ENCODE measurements at regions not wholly inside any gene's neighbourhood (a gene's known extent, or its start where the extent isn't known, plus 50 kb on each side); places are given as distances from the start of the nearest gene placed in this dataset.

DNA sequence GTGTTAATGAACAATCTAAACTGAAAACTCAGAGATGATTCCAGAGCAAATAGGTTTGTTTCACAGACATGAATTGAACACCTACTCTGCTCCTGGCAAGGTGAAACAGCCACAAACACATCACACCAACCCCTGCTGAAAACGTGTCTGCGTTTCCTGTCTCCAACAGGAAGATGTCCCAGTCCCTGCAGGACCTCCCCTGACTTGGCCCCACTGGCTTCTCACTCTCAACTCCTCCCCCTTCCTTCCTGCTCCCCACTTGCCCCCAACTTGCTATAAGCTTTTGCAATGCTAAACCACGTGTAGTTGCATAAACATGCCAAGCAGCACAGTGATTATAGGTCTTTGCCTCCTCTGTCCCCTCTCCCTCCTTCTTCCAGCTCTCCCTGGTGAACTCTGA, 567.6 kb downstream of the BCL11B start:
- TF ChIP-seq, protein P1, sequence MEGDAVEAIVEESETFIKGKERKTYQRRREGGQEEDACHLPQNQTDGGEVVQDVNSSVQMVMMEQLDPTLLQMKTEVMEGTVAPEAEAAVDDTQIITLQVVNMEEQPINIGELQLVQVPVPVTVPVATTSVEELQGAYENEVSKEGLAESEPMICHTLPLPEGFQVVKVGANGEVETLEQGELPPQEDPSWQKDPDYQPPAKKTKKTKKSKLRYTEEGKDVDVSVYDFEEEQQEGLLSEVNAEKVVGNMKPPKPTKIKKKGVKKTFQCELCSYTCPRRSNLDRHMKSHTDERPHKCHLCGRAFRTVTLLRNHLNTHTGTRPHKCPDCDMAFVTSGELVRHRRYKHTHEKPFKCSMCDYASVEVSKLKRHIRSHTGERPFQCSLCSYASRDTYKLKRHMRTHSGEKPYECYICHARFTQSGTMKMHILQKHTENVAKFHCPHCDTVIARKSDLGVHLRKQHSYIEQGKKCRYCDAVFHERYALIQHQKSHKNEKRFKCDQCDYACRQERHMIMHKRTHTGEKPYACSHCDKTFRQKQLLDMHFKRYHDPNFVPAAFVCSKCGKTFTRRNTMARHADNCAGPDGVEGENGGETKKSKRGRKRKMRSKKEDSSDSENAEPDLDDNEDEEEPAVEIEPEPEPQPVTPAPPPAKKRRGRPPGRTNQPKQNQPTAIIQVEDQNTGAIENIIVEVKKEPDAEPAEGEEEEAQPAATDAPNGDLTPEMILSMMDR (conservative IDR thresholded peaks at IDR 0.05): no peak
- no peak for TF ChIP-seq ZFX (IDR thresholded peaks at IDR 0.05)
